ENCODE measurements at regions not wholly inside any gene's neighbourhood (a gene's known extent, or its start where the extent isn't known, plus 50 kb on each side); places are given as distances from the start of the nearest gene placed in this dataset.
A peak's percentile ranks its signal among the peaks of the same experiment; 100 is the strongest.
"Not testable (repeated sequence)": the region's sequence is repeated elsewhere in the genome, so short reads cannot be mapped to it uniquely, and the experiment has no call there.

GRCh38 chr2:100713106-100713505 is 106.8 kb upstream of the NPAS2 start:
- ATAC-seq (no peak), DNase-seq (ENCODE audit: low spot score in 2 of 2) (no peak)
- Mint-ChIP-seq H3K27ac (no peak overlapping the region), H3K9me3 (no peaks in the 10 kb centered on the region), H3K36me3 (no peaks in the 10 kb centered on the region)

GRCh38 chr2:100714396-100715010 is 105.4 kb upstream of the NPAS2 start:
- not testable (repeated sequence) for H3K9me3 Mint-ChIP-seq; H3K27ac Mint-ChIP-seq; DNase-seq (ENCODE audit: low spot score in 2 of 2); H3K36me3 Mint-ChIP-seq; ATAC-seq

- not testable (repeated sequence) for ATAC-seq; H3K36me3 Mint-ChIP-seq; H3K27ac Mint-ChIP-seq; H3K9me3 Mint-ChIP-seq; DNase-seq (ENCODE audit: low spot score in 2 of 2)
Observed at GRCh38 chr2:100715861-100716260, 104.1 kb upstream of the NPAS2 start.

GRCh38 chr2:100716581-100716980 is 103.4 kb upstream of the NPAS2 start:
- no peaks in the 10 kb centered on the region for H3K9me3 Mint-ChIP-seq
- no peak for ATAC-seq
- H3K36me3 Mint-ChIP-seq = no peaks in the 10 kb centered on the region

GRCh38 chr2:100718065-100718629 is 101.8 kb upstream of the NPAS2 start:
- no peak for DNase-seq (ENCODE audit: low spot score in 2 of 2)
- ATAC-seq = no peak
- Mint-ChIP-seq H3K9me3 (no peaks in the 10 kb centered on the region), H3K36me3 (no peaks in the 10 kb centered on the region), H3K27ac (no peak overlapping the region)

More at GRCh38 chr2:100716581-100716980, 103.4 kb upstream of the NPAS2 start:
- no peak overlapping the region for H3K27ac Mint-ChIP-seq
- DNase-seq (ENCODE audit: low spot score in 2 of 2) = no peak

GRCh38 chr2:100720445-100720844 is 99.5 kb upstream of the NPAS2 start:
- no peak for DNase-seq (ENCODE audit: low spot score in 2 of 2)
- H3K36me3 Mint-ChIP-seq = no peaks in the 10 kb centered on the region
- ATAC-seq = no peak
- H3K9me3 Mint-ChIP-seq = no peaks in the 10 kb centered on the region
- no peak overlapping the region for H3K27ac Mint-ChIP-seq

- no peak for DNase-seq (ENCODE audit: low spot score in 2 of 2)
- Mint-ChIP-seq H3K27ac (no peak overlapping the region), H3K36me3 (no peaks in the 10 kb centered on the region), H3K9me3 (no peaks in the 10 kb centered on the region)
- ATAC-seq = no peak
Observed at GRCh38 chr2:100721693-100722092, 98.2 kb upstream of the NPAS2 start.

- Mint-ChIP-seq H3K27ac (no peak overlapping the region), H3K9me3 (no peaks in the 10 kb centered on the region), H3K36me3 (no peaks in the 10 kb centered on the region)
- DNase-seq (ENCODE audit: low spot score in 2 of 2) = no peak
- ATAC-seq = no peak
Observed at GRCh38 chr2:100722125-100722524, 97.8 kb upstream of the NPAS2 start.

GRCh38 chr2:100726866-100727265 is 93.1 kb upstream of the NPAS2 start:
- H3K27ac Mint-ChIP-seq = no peak overlapping the region
- H3K36me3 Mint-ChIP-seq = peaks cover 0 to 4% of the 10 kb centered on the region in 2 donors
- H3K9me3 Mint-ChIP-seq = no peaks in the 10 kb centered on the region
- DNase-seq (ENCODE audit: low spot score in 2 of 2) = no peak
- ATAC-seq = no peak

- peaks cover 0 to 4% of the 10 kb centered on the region in 2 donors for H3K36me3 Mint-ChIP-seq
Observed at GRCh38 chr2:100730290-100730868, 89.6 kb upstream of the NPAS2 start.

GRCh38 chr2:100731535-100731981 is 88.4 kb upstream of the NPAS2 start:
- no peaks in the 10 kb centered on the region for H3K9me3 Mint-ChIP-seq
- H3K27ac Mint-ChIP-seq = no peak overlapping the region
- no peak for ATAC-seq
- DNase-seq (ENCODE audit: low spot score in 2 of 2) = no peak
- peaks cover 0 to 4% of the 10 kb centered on the region in 2 donors for H3K36me3 Mint-ChIP-seq

More at GRCh38 chr2:100730290-100730868, 89.6 kb upstream of the NPAS2 start:
- ATAC-seq = peak in 1 of 2 donors; percentile 74
- Mint-ChIP-seq H3K9me3 (no peaks in the 10 kb centered on the region), H3K27ac (no peak overlapping the region)
- peak in 1 of 2 donors; percentile 57 for DNase-seq (ENCODE audit: low spot score in 2 of 2)

- Mint-ChIP-seq H3K36me3 (peaks cover 0 to 4% of the 10 kb centered on the region in 2 donors), H3K27ac (no peak overlapping the region), H3K9me3 (no peaks in the 10 kb centered on the region)
- DNase-seq (ENCODE audit: low spot score in 2 of 2) (no peak), ATAC-seq (no peak)
Observed at GRCh38 chr2:100733391-100734187, 86.3 kb upstream of the NPAS2 start.

- Mint-ChIP-seq H3K9me3 (no peaks in the 10 kb centered on the region), H3K27ac (peak overlapping the region in 1 of 2 donors; percentile 46), H3K36me3 (no peaks in the 10 kb centered on the region)
- DNase-seq (ENCODE audit: low spot score in 2 of 2) (no peak), ATAC-seq (no peak)
Observed at GRCh38 chr2:100736121-100736915, 83.6 kb upstream of the NPAS2 start.

GRCh38 chr2:100739735-100740432 is 80.1 kb upstream of the NPAS2 start:
- DNase-seq (ENCODE audit: low spot score in 2 of 2) = no peak
- no peak overlapping the region for H3K27ac Mint-ChIP-seq
- no peak for ATAC-seq
- no peaks in the 10 kb centered on the region for H3K9me3 Mint-ChIP-seq
- no peaks in the 10 kb centered on the region for H3K36me3 Mint-ChIP-seq

GRCh38 chr2:100741880-100742276 is 78.1 kb upstream of the NPAS2 start:
- DNase-seq (ENCODE audit: low spot score in 2 of 2) = no peak
- Mint-ChIP-seq H3K36me3 (no peaks in the 10 kb centered on the region), H3K27ac (no peak overlapping the region), H3K9me3 (no peaks in the 10 kb centered on the region)
- peak; percentile 58 to 93 for ATAC-seq
